ENCODE measurements at regions not wholly inside any gene's neighbourhood (a gene's known extent, or its start where the extent isn't known, plus 50 kb on each side); places are given as distances from the start of the nearest gene placed in this dataset.
"Not testable (repeated sequence)": the region's sequence is repeated elsewhere in the genome, so short reads cannot be mapped to it uniquely, and the experiment has no call there.

DNA sequence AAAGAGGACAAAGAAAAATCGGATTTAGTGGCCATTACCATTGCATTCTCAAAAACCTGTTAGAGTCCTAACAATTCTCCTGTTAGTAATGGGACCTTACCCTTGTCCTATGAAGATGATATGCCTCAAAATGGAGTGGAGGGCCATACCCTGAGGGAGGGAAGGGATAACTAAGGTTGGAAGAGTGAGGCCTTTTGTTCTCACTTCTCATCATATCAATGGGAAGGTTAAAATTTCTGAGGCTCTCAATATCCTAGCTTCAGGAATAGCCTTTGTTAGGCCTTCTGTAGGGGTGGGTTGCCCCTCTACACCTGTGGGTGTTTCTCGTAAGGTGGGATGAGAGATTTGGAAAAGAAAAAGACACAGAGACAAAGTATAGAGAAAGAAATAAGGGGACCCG, 109.4 kb upstream of the SGIP1 start:
- not testable (repeated sequence) for DNase-seq

GRCh38 chr1:66426239-66426853, 107.6 kb upstream of the SGIP1 start:
- DNase-seq: no peak

GRCh38 chr1:66430815-66431214, 103.1 kb upstream of the SGIP1 start:
- not testable (repeated sequence) for DNase-seq

DNA sequence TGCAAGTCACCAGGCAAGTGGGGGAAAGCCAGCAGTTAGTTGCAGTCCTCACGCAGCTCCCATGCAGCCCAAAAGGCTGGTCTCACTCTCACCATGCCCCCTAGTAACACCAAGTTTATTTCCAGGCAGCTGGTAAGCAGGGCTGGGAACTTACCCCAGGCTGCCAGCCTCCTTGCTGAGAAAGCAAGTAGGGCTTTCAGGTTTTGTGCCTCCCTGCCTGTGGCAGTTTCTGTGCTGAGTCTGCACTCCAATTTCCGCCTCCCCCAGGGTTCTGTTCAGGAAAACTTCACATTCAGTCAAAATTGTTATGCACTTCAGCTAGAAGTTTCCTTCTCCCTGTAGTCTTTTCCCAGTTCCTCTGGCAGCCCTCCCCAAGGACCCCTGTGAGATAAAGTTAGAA, 102.0 kb upstream of the SGIP1 start:
- DNase-seq: no peak

GRCh38 chr1:66433611-66434010, 100.3 kb upstream of the SGIP1 start:
- DNase-seq: no peak

DNA sequence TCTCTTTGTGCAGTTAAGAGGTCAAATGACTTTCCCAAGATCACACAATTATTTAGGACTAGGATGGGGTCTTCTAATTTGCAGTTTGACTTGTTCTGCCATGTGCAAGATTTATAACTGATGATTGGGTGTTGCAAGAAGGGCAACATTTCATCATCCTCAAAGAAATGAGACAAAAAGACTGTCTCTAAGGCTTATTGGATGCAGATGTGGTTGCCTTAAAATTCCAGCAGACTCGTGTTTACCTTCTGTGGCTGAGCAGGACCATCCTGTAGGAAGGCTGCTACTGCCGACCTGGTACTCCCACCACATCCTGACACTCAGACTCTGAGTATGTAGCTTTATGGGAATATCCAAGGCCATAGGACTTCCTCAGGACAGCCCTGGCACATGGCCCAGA, 99.9 kb upstream of the SGIP1 start:
- no peak for DNase-seq

GRCh38 chr1:66435541-66435940, 98.4 kb upstream of the SGIP1 start:
- no peak for DNase-seq

DNA sequence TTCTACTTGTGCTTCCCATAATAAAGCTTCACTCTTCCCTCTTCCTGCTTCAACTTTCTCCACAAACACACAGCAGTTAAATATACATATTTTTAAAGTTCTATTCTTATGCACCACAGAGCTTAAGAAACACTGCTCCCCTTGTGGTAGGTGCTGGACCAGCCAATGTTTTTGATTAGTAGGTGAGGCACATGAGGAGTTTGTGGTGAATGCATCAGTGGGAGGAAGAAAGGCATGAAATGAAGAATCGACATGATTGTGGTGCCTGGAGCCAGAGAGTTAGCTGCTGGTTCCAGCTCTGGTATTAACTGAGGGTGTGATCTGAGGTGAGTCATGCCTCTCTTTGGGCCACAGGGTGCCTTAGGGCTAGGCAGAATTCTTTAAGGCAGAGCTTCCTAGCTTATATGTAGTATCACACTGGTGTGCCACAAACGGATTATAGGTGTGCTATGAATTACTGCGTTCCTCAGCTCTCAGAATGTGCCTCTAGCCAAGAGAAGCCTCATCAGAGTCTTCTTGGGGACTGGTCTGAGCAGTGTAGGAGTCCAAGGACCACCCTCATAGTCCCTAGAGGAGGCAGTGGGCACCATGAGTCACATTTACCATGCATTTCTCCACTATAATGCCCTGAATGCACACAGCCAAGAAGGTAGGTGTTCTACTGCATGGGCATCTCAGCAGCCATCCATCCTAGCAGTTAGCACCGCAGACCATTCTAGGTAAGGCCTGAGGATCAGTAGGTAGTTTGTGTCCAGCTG, 97.4 kb upstream of the SGIP1 start:
- no peak for DNase-seq

DNA sequence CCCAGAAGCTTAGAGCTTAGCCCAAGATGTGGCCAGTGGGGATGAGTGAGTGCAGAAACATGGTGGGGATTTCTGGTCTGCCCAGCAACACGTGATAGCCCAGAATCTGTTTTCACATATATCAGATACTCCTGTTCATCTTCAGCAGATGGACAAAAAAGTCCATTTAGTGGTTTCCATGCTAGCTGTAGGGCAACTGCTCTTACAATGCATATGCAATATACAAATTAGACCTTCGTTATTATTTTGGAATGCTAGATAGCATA, 96.9 kb upstream of the SGIP1 start:
- DNase-seq: no peak

GRCh38 chr1:66438062-66438461, 95.9 kb upstream of the SGIP1 start:
- DNase-seq: no peak

- no peak for DNase-seq
Measured at GRCh38 chr1:66438501-66438900, 95.5 kb upstream of the SGIP1 start.

- no peak for DNase-seq
Measured at GRCh38 chr1:66439031-66439740, 94.8 kb upstream of the SGIP1 start.

DNA sequence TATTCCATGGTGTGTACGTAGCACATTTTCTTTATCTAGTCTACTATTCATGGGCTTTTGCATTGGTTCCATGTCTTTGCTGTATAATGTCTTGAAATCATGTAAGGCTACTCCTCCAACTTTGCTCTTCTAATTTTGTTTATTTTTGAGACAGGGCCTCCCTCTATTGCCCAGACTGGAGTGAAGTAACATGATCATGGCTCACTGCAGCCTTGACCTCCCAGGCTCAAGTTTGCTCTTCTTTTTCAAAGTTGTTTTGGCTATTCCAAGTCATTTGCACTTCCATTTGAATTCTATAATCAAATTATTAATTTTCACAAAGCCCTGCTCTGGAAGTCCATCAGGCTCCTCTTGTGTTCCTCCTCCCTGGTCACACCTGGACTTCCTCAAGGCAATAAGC, 90.2 kb upstream of the SGIP1 start:
- no peak for DNase-seq

DNA sequence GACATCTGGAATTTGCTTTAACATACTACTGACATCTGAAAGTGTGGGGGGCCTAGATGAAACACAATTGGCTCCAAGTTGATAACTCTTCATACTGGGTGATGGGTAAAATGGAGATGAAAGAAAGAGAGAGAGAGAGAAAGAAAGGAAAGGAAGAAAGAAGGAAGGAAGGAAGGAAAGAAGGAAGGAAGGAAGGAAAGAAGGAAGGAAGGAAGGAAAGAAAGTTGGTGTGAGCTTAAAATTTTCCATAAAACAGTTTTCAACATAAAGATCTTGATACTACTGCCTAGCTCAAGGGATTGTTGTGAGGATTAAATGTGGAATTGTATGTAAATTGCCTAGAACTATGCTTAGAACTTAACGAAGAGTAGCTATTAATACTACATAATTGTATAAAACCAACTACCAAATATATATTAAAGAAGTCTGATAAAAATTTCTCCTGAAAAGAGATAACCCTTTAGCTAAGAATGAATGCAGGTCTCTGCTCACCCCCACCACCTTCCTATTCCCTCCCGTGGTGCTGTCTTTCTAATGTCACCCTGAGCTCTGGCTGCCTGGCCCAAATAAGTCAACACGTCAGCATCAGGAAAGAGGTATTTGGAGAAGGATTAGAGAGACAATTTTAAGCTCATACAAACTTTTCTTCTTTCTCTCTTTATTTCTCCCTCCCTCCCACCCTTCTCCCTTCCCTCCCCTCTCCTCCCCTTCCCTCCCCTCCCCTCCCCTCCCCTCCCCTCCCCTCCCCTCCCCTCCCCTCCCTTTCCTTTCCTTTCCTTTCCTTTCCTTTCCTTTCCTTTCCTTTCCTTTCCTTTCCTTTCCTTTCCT, 89.3 kb upstream of the SGIP1 start:
- no peak for DNase-seq

DNA sequence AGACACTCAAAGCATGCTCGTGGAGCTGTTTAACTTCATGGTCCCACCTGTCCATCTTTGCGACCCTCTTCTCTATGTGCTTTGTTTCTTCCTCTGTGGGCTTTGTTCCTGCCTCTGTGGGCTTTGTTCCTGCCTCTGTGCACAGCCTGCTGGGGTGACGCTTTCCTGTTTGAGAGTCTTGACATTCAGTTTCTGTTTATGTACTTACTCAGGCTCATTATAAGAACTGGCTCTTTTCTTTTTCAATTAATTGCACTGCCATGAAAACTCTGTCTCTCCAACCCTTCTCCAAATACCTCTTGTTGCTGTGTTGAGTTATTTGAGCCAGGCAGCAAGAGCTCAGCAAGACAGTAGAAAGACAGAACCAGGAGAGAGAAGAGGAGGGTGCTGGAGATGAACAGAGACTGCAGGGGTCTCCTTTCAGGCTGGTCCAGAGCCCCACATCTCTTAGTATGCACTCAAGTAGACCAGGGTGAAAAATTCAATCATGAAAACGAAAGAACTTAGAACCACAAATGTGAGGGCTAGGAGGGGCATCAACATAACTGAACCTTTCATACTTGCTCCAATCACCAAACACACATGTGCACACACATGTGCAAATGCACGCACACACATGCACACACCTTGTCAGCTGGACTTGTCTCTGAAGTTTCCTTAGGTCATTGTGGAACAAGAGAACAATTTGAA, 88.3 kb upstream of the SGIP1 start:
- DNase-seq: no peak

DNA sequence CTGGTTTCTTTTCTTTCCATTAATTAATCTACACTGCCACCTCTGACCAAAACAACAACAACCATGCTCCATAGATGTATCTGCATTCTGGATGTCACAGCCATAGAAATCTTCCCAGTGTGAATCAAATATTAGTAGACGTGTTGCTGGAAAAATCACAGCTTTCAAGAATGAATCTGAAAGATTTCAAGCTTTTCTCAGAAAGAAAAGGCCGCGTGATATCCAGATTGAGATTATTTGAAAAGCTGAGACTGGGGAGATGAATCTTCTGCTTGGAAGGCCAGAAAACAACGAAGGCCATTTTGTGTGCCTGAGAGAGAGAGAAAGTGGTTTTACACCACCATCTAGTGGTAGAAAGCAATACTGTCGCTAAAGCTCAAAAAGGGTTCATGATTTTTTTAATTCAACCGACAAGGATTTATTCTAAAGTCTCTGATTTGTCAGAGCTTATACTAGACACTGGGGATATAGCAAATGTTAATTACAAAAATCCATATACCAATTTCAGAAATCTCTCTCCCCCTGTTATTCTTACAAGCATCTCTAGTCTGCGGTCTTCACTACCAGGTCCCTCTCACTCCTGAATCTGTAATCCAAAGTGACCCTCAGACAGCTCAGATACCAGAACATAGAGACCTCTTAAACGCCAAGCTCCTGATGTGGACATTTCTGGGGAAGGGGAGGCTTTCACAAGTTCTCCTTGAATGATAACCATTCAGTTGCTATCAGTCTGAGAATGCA, 87.5 kb upstream of the SGIP1 start:
- peak; percentile 47 for DNase-seq

GRCh38 chr1:66450043-66450514, 83.9 kb upstream of the SGIP1 start:
- DNase-seq: no peak

DNA sequence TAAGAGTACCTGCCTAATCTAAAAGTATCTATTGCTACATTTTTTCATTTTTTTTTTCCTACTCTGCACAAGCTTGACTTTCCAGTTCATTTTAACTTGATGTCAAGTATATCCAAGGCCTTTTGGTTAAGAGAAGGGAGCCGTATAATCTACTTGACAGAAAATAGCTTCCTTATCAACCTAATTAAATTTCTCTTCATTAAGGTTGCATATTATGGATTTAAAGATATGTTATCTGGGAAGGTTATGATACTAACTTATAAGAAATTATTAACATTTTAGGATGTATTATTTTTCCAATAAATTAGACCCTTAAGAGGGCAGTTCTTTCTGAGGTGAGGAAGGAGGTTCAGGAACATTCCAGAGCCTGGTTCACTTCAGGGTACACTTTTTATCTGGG, 83.1 kb upstream of the SGIP1 start:
- DNase-seq: no peak

GRCh38 chr1:66452162-66452561, 81.8 kb upstream of the SGIP1 start:
- no peak for DNase-seq

DNA sequence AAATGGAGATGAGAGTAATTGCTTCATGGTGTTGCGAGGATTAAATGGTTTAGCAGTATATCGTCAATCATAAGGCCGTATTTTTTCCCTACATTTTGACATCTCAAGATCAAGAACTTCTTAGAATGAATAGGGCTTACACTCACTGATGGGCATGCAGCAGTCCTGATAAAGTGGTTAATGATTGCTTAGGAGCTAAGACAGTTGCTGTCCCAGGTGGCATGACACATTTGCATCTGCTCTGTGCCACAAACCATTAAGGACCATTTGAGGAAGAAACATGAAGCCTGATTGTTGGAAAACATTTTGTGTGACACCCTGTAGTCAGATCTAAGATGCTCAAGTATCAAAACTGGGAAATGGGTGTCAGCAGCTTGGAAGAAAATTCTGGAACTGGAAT, 81.0 kb upstream of the SGIP1 start:
- DNase-seq: no peak

DNA sequence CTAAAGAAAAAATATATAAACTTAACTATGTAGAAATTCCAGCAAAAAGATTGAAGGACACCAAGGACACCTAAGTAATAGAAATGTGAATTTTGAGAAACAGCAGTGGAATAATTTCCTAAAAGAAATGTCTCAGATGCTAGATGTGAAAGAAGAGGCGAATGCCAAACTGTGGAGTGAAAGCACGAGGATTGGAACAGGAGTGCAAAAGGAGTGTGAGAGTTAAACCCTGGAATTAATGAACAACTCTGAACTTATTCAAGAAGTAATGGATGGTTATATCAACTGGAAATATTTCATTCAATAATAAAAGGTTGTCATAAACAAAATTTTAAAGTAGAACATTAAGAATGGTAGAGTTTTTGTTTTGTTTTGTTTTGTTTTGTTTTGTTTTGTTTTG, 78.5 kb upstream of the SGIP1 start:
- DNase-seq: no peak

DNA sequence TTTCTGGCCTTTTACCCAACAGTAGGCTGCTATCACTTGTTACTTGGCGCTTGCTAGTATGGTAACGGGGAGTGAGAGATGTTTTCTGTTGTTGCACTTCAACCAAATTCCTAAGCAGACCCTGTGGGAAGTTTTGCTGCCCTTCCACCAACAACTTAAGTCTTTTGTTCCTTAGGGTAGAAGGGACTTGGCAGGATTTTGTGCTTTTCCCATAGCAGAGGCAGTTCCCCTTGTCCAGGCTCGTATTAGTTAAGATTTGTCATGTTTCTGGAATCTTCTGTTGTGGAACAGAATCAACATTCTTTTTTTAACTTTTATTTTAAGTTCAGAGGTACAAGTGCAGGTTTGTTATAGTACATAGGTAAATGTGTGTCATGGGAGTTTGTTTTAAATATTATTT, 73.2 kb upstream of the SGIP1 start:
- no peak for DNase-seq

All from NCI-H748 treated with DMSO at 0.1 percent for 48 hours (cell line).